22Rv1 (cell line): ENCODE measurements at regions not wholly inside any gene's neighbourhood (a gene's known extent, or its start where the extent isn't known, plus 50 kb on each side); places are given as distances from the start of the nearest gene placed in this dataset.

Source experiments
- CTCF ChIP-seq: fragments of 450-650 bp; IDR thresholded peaks from 2 replicates; pipeline ENCODE4 v1.5.1; 2017; ENCODE audit warnings: mild to moderate bottlenecking
- ZFX ChIP-seq: fragments of 450-650 bp; IDR thresholded peaks from 2 replicates; pipeline ENCODE4 v1.6.1; 2017; ENCODE audit warnings: antibody characterized with exemption, borderline replicate concordance

GRCh38 chr4:128633067-128633466, 176.4 kb upstream of the JADE1 start:
- TF ChIP-seq CTCF = no peak
- TF ChIP-seq ZFX = no peak
